H1 (cell line): ENCODE measurements at regions not wholly inside any gene's neighbourhood (a gene's known extent, or its start where the extent isn't known, plus 50 kb on each side); places are given as distances from the start of the nearest gene placed in this dataset.

Experiments
- CTCF ChIA-PET: fragments of 300-600 bp; sonication (Branson Sonifier 250); formaldehyde crosslinking; loops from one replicate; lab custom pipeline; 2021; ENCODE audit not compliant: partially characterized antibody; lab: Charles Lee
- POLR2A ChIA-PET: fragments of 300-600 bp; sonication (Branson Sonifier 250); formaldehyde crosslinking; loops from one replicate; lab custom pipeline; 2021; ENCODE audit warnings: inconsistent platforms; ENCODE audit not compliant: partially characterized antibody; lab: Charles Lee
- DNase-seq, 2 experiments: peaks; one replicate each; pipeline versions ENCODE4 v3.0.0 to v3.0.0-alpha.2; 2010 to 2022; ENCODE audit warnings: low spot score in 2 of 2, low read depth in 1 of 2, mixed read lengths in 1 of 2
- FAIRE-seq: peaks from 2 replicates; lab custom pipeline; 2011; peaks lifted over from hg19 to GRCh38; lab: Jason Lieb, UNC
- H2AFZ ChIP-seq: 2 replicates; pipeline ENCODE4 v1.8.1; 2012; ENCODE audit warnings: low read length, inconsistent platforms
- H2AK5ac ChIP-seq: 2 replicates; pipeline ENCODE4 v1.6.1; 2013; ENCODE audit warnings: low read depth, low read length
- H2BK120ac ChIP-seq: replicated peaks from 2 replicates; pipeline ENCODE3; 2013; ENCODE audit warnings: low read depth, low read length, inconsistent platforms
- H2BK12ac ChIP-seq: 2 replicates; pipeline ENCODE4 v1.6.1; 2013; ENCODE audit warnings: low read depth, low read length
- H2BK15ac ChIP-seq: 2 replicates; pipeline ENCODE4 v1.6.1; 2013; ENCODE audit warnings: low read length
- H2BK20ac ChIP-seq: 2 replicates; pipeline ENCODE4 v1.6.1; 2013; ENCODE audit warnings: low read length
- H2BK5ac ChIP-seq: 2 replicates; pipeline ENCODE4 v1.6.1; 2013; ENCODE audit warnings: low read depth, low read length
- H3K14ac ChIP-seq: 2 replicates; pipeline ENCODE4 v1.6.1; 2013; ENCODE audit warnings: inconsistent platforms; ENCODE audit not compliant: insufficient read length
- H3K18ac ChIP-seq: 2 replicates; pipeline ENCODE4 v1.6.1; 2013; ENCODE audit warnings: low read length; ENCODE audit errors: extremely low read depth
- H3K23ac ChIP-seq: 2 replicates; pipeline ENCODE4 v1.6.1; 2013; ENCODE audit warnings: inconsistent platforms; ENCODE audit not compliant: insufficient read length
- H3K23me2 ChIP-seq: 2 replicates; pipeline ENCODE4 v1.6.1; 2013; ENCODE audit warnings: low read depth, low read length
- H3K27ac ChIP-seq: 2 replicates; pipeline ENCODE4 v1.6.1; 2011; ENCODE audit warnings: low read depth, low read length, inconsistent platforms
- H3K27me3 ChIP-seq, 4 experiments: replicated peaks in 1 of 4; 1 replicate in 1 of 4; 2 replicates in 3 of 4; pipeline versions ENCODE4 v1.6.1 to v1.8.1; 2011 to 2013; ENCODE audit warnings: low read length in 3 of 4, mild to moderate bottlenecking in 3 of 4, inconsistent platforms in 2 of 4, mixed read lengths in 2 of 4, moderate library complexity in 1 of 4; ENCODE audit not compliant: control insufficient read depth in 3 of 4, insufficient read depth in 3 of 4; ENCODE audit errors: extremely low read depth in 1 of 4
- H3K36me3 ChIP-seq, 4 experiments: 2 replicates each; pipeline versions ENCODE4 v1.6.1 to v1.8.1; 2011 to 2013; ENCODE audit warnings: mild to moderate bottlenecking in 4 of 4, low read length in 3 of 4, moderate library complexity in 2 of 4, control low read depth in 1 of 4, inconsistent platforms in 1 of 4; ENCODE audit not compliant: insufficient read depth in 4 of 4, control insufficient read depth in 2 of 4
- H3K4ac ChIP-seq: replicated peaks from 2 replicates; pipeline ENCODE3; 2013; ENCODE audit warnings: low read length, low read depth, mixed read lengths, inconsistent platforms; ENCODE audit not compliant: insufficient read length
- H3K4me1 ChIP-seq, 4 experiments: replicated peaks in 1 of 4; 1 replicate in 1 of 4; 2 replicates in 3 of 4; pipeline versions ENCODE4 v1.6.1 to v1.8.1; 2011 to 2013; ENCODE audit warnings: low read length in 3 of 4, inconsistent platforms in 2 of 4, mixed read lengths in 1 of 4; ENCODE audit not compliant: insufficient read depth in 4 of 4, control insufficient read depth in 3 of 4
- H3K4me2 ChIP-seq, 2 experiments: 2 replicates each; pipeline versions ENCODE4 v1.6.1 to v1.8.1; 2011 to 2013; ENCODE audit warnings: low read depth in 2 of 2, low read length in 2 of 2, control low read depth in 1 of 2, inconsistent platforms in 1 of 2, mild to moderate bottlenecking in 1 of 2; ENCODE audit not compliant: insufficient read depth in 1 of 2
- H3K4me3 ChIP-seq, 4 experiments: fragments of 200-600, 300-600 bp in 1 of 4; sonication (generic), shearing (Covaris generic), sonication (Bioruptor Twin) in 1 of 4; 2 replicates each; pipeline versions ENCODE4 v1.5.1 to v1.8.1; 2011 to 2016; ENCODE audit warnings: low read length in 4 of 4, low read depth in 3 of 4, control low read depth in 2 of 4, inconsistent platforms in 2 of 4, mild to moderate bottlenecking in 2 of 4, mixed read lengths in 1 of 4, moderate library complexity in 1 of 4; ENCODE audit not compliant: insufficient read depth in 2 of 4; ENCODE audit errors: extremely low read depth in 1 of 4
- H3K56ac ChIP-seq: replicated peaks from 2 replicates; pipeline ENCODE3; 2013; ENCODE audit warnings: low read depth, mild to moderate bottlenecking, mixed read lengths, low read length, inconsistent platforms; ENCODE audit not compliant: insufficient read length
- H3K79me1 ChIP-seq: 2 replicates; pipeline ENCODE4 v1.6.1; 2013; ENCODE audit warnings: low read depth, low read length, control low read depth
- H3K79me2 ChIP-seq, 2 experiments: 2 replicates each; pipeline versions ENCODE4 v1.6.1 to v1.8.1; 2012 to 2013; ENCODE audit warnings: low read length in 2 of 2, mild to moderate bottlenecking in 2 of 2, inconsistent platforms in 1 of 2; ENCODE audit not compliant: insufficient read depth in 2 of 2, control insufficient read depth in 1 of 2
- H3K9ac ChIP-seq, 4 experiments: replicated peaks in 1 of 4; 1 replicate in 1 of 4; 2 replicates in 3 of 4; pipeline versions ENCODE4 v1.6.1 to v1.8.1; 2011 to 2013; ENCODE audit warnings: low read depth in 3 of 4, low read length in 3 of 4, control low read depth in 2 of 4, mild to moderate bottlenecking in 2 of 4, moderate library complexity in 2 of 4, inconsistent platforms in 1 of 4; ENCODE audit errors: extremely low read depth in 1 of 4
- H3K9me3 ChIP-seq, 2 experiments: 2 replicates each; pipeline versions ENCODE4 v1.6.1 to v1.8.1; 2012 to 2013; ENCODE audit warnings: mild to moderate bottlenecking in 2 of 2, moderate library complexity in 2 of 2, control low read depth in 1 of 2, inconsistent platforms in 1 of 2, low read depth in 1 of 2, low read length in 1 of 2, mixed read lengths in 1 of 2; ENCODE audit not compliant: insufficient read depth in 2 of 2
- H4K20me1 ChIP-seq, 2 experiments: replicated peaks in 1 of 2; 2 replicates each; pipeline versions ENCODE3 to v1.8.1; 2011 to 2013; ENCODE audit warnings: inconsistent platforms in 2 of 2, low read length in 2 of 2, mild to moderate bottlenecking in 1 of 2; ENCODE audit not compliant: insufficient read depth in 2 of 2, control insufficient read depth in 1 of 2
- H4K5ac ChIP-seq: 2 replicates; pipeline ENCODE4 v1.6.1; 2013; ENCODE audit warnings: low read length, low read depth, mixed read lengths, inconsistent platforms; ENCODE audit not compliant: insufficient read length
- H4K8ac ChIP-seq: 2 replicates; pipeline ENCODE4 v1.8.0; 2013; ENCODE audit warnings: mild to moderate bottlenecking, moderate library complexity, low read length, inconsistent platforms; ENCODE audit not compliant: insufficient read depth; ENCODE audit errors: extremely low read depth
- H4K91ac ChIP-seq: replicated peaks from 2 replicates; pipeline ENCODE3; 2013; ENCODE audit warnings: low read length, mixed read lengths, inconsistent platforms; ENCODE audit not compliant: insufficient read length
- ASH2L ChIP-seq: fragments of 200-600, 300-600 bp; sonication (generic); IDR thresholded peaks from one replicate; pipeline ENCODE4 v1.7.1; 2017; ENCODE audit warnings: low read length
- CEBPB ChIP-seq: IDR thresholded peaks from 2 replicates; pipeline ENCODE4 v1.6.1; 2012; ENCODE audit warnings: low read depth, low read length
- CHD1 ChIP-seq: IDR thresholded peaks from 2 replicates; pipeline ENCODE4 v1.6.1; 2012; ENCODE audit warnings: low read depth, low read length, improper control_type of control experiment
- GTF2F1 ChIP-seq: IDR thresholded peaks from 2 replicates; pipeline ENCODE4 v1.6.1; 2012; ENCODE audit warnings: low read depth, low read length, improper control_type of control experiment, borderline replicate concordance
- KDM1A ChIP-seq: fragments of 200-600, 300-600 bp; sonication (generic); IDR thresholded peaks from 2 replicates; pipeline ENCODE4 v1.7.1; 2016; ENCODE audit warnings: mild to moderate bottlenecking, low read length, borderline replicate concordance
- KDM4A ChIP-seq: IDR thresholded peaks from one replicate; pipeline ENCODE4 v1.7.1; 2012; ENCODE audit warnings: low read depth, mild to moderate bottlenecking, moderate library complexity, low read length, inconsistent platforms; ENCODE audit not compliant: severe bottlenecking
- PHF8 ChIP-seq: fragments of 200-600 bp; sonication (generic); conservative IDR thresholded peaks from 2 replicates; pipeline ENCODE4 v1.7.1; 2012; ENCODE audit warnings: low read depth, mild to moderate bottlenecking, inconsistent platforms, low read length, moderate library complexity
- RFX5 ChIP-seq: IDR thresholded peaks from 2 replicates; pipeline ENCODE4 v1.6.1; 2011; ENCODE audit warnings: low read depth, low read length, improper control_type of control experiment, borderline replicate concordance
- RNF2 ChIP-seq: fragments of 200-900, 300-1000 bp; sonication (generic); IDR thresholded peaks from 2 replicates; pipeline ENCODE4 v1.7.1; 2016; ENCODE audit warnings: borderline replicate concordance, low read depth, mild to moderate bottlenecking, antibody characterized with exemption, low read length; ENCODE audit not compliant: poor library complexity, severe bottlenecking; ENCODE audit errors: missing control alignments
- SIX5 ChIP-seq: IDR thresholded peaks from 2 replicates; pipeline ENCODE4 v1.6.1; 2011; ENCODE audit warnings: mild to moderate bottlenecking, low read depth, low read length
- SP1 ChIP-seq: IDR thresholded peaks from 2 replicates; pipeline ENCODE4 v1.6.1; 2011; ENCODE audit warnings: low read depth, low read length
- TAF1 ChIP-seq: IDR thresholded peaks from 2 replicates; pipeline ENCODE4 v1.6.1; 2011; ENCODE audit warnings: mild to moderate bottlenecking, low read depth, low read length
- TEAD4 ChIP-seq: IDR thresholded peaks from 2 replicates; pipeline ENCODE4 v1.6.1; 2012; ENCODE audit warnings: low read depth, low read length, inconsistent platforms, mixed read lengths
- YY1 ChIP-seq: IDR thresholded peaks from 2 replicates; pipeline ENCODE4 v1.6.1; 2011; ENCODE audit warnings: low read depth, mild to moderate bottlenecking, low read length
- WGBS, 2 experiments: shearing (Covaris generic) in 1 of 2; methylation state at CpG; one replicate each; pipeline versions ENCODE4 v1.1.6 to v1.1.7; 2013 to 2015; ENCODE audit warnings: low lambda C conversion rate in 2 of 2, mixed read lengths in 2 of 2, inconsistent platforms in 1 of 2, low coverage in 1 of 2, missing lambda C conversion rate in 1 of 2; ENCODE audit not compliant: insufficient replicate concordance in 2 of 2, insufficient coverage in 1 of 2, insufficient read length in 1 of 2; ENCODE audit errors: extremely low coverage in 1 of 2, missing lambda C conversion rate in 1 of 2; 5-methylcytosine and 5-hydroxymethylcytosine counted together

DNA sequence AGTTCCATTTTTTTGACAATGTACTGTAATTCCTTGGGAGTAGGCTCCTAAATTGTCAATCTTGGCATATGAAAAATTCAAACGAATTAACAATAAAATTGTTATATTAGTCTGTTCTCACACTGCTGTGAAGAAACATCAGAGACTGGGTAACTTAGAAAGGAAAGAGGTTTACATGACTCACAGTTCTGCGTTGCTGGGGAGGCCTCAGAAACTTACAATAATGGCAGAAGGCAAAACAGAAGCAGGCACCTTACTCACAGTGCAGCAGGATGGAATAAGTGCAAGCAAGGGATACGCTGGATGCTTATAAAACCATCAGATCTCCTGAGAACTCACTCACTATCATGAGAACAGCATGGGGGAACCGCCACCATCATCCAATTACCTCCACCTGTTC, 246.4 kb upstream of the TRAM1L1 start:
- Histone ChIP-seq H3K36me3 (no peaks in the 10 kb centered on the region), H2AK5ac (no peak overlapping the region), H2BK20ac (no peak overlapping the region), H3K4me2 (no peak overlapping the region), H2BK12ac (no peak overlapping the region), H3K27me3 (no peaks in the 10 kb centered on the region), H4K8ac (no peak overlapping the region), H3K4me1 (no peaks in the 10 kb centered on the region), H4K91ac (no peak overlapping the region), H3K4ac (no peak overlapping the region), H3K79me2 (no peaks in the 10 kb centered on the region), H4K20me1 (no peaks in the 10 kb centered on the region), H3K14ac (no peak overlapping the region), H3K79me1 (no peaks in the 10 kb centered on the region), H2BK15ac (no peak overlapping the region), H3K23ac (no peak overlapping the region), H2BK120ac (no peak overlapping the region), H3K4me3 (no peak overlapping the region), H3K56ac (no peak overlapping the region), H3K9me3 (no peaks in the 10 kb centered on the region), H3K9ac (no peak overlapping the region), H4K5ac (no peak overlapping the region), H2BK5ac (no peak overlapping the region), H3K27ac (no peak overlapping the region), H3K18ac (no peak overlapping the region), H3K23me2 (no peaks in the 10 kb centered on the region), H2AFZ (no peak overlapping the region)
- TF ChIP-seq PHF8 (no peak), CHD1 (no peak), TAF1 (no peak), ASH2L (no peak), RFX5 (no peak), GTF2F1 (no peak), YY1 (no peak), KDM4A (no peak), KDM1A (no peak), SP1 (no peak), CEBPB (no peak), TEAD4 (no peak), RNF2 (no peak), SIX5 (no peak)
- WGBS, 2 experiments, result 97% methylated on average over 4 of the region's 4 CpGs; no CpG with 5 or more reads in 1 of the 2 experiments
- FAIRE-seq (no peak), DNase-seq (no peak)
- POLR2A ChIA-PET, result no interaction called here
- CTCF ChIA-PET, result no interaction called here
